Suprapubic skin (tissue), 4 donors: ENCODE measurements at regions not wholly inside any gene's neighbourhood (a gene's known extent, or its start where the extent isn't known, plus 50 kb on each side); places are given as distances from the start of the nearest gene placed in this dataset.

Experiments
- CTCF ChIP-seq, 2 donors: fragments of 200-600 bp in 1 of 2; fragments of 450-650 bp in 1 of 2; sonication (generic) in 1 of 2; IDR thresholded peaks; one replicate each; pipeline ENCODE4 v1.5.1; 2016 to 2019; ENCODE audit warnings: antibody characterized with exemption in 2 of 2, mild to moderate bottlenecking in 1 of 2, moderate library complexity in 1 of 2
- EP300 ChIP-seq: sonication (generic); formaldehyde crosslinking; IDR thresholded peaks from one replicate; pipeline ENCODE4 v1.6.1; 2017; ENCODE audit warnings: antibody characterized with exemption
- POLR2A ChIP-seq, 2 donors: fragments of 450-650 bp; IDR thresholded peaks; one replicate each; pipeline ENCODE4 v1.6.1; 2017; ENCODE audit warnings: antibody characterized with exemption in 2 of 2, mild to moderate bottlenecking in 2 of 2, moderate library complexity in 2 of 2
- POLR2AphosphoS5 ChIP-seq, 3 donors: sonication (generic); formaldehyde crosslinking; IDR thresholded peaks; one replicate each; pipeline ENCODE4 v1.6.1; 2017; ENCODE audit warnings: antibody characterized with exemption in 3 of 3

DNA sequence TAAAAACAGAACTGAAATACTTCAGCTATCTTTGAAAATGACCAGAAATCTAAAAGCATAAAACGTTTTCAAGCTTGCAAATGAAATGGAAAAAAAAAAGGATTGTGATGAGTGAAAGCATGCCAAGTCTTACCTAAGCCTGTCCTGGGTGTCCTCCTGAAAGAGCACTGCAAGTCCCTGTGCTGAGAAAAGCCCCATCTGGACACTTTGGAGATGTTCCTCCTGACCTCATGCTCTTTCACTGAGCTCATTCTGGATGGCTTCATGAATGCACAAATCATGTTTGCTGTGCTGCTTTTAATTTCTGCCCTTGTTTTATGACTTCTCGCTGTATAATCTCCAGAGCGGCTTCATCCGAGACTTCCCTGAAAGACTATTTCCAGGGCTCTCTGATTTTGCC is 136.0 kb downstream of the SOD2 start:
- TF ChIP-seq CTCF (IDR thresholded peaks at IDR 0.05): no peak
- no peak for TF ChIP-seq POLR2AphosphoS5 (IDR thresholded peaks at IDR 0.05)
- TF ChIP-seq POLR2A (IDR thresholded peaks at IDR 0.05): no peak
- no peak for TF ChIP-seq EP300
